Inferior parietal cortex (tissue), 1 donor: ENCODE measurements at regions not wholly inside any gene's neighbourhood (a gene's known extent, or its start where the extent isn't known, plus 50 kb on each side); places are given as distances from the start of the nearest gene placed in this dataset.
"Not testable (repeated sequence)": the region's sequence is repeated elsewhere in the genome, so short reads cannot be mapped to it uniquely, and the experiment has no call there.

Experiments used
- DNase-seq: peaks from one replicate; pipeline ENCODE4 v3.0.0-alpha.2; 2016; ENCODE audit errors: extremely low spot score

GRCh38 chrX:121169099-121170035, 122.0 kb downstream of the GLUD2 start:
- DNase-seq, result no peak

GRCh38 chrX:121172703-121173102, 125.3 kb downstream of the GLUD2 start:
- DNase-seq, result no peak

GRCh38 chrX:121179972-121180371, 132.6 kb downstream of the GLUD2 start:
- no peak for DNase-seq

- no peak for DNase-seq
Observed at GRCh38 chrX:121191779-121192178, 144.4 kb downstream of the GLUD2 start.

- no peak for DNase-seq
Observed at GRCh38 chrX:121195719-121196118, 148.3 kb downstream of the GLUD2 start.

- not testable (repeated sequence) for DNase-seq
Observed at GRCh38 chrX:121196872-121197444, 149.5 kb downstream of the GLUD2 start.

- DNase-seq, result no peak
Observed at GRCh38 chrX:121208563-121208962, 161.2 kb downstream of the GLUD2 start.

GRCh38 chrX:121216641-121217374, 169.4 kb downstream of the GLUD2 start:
- DNase-seq, result no peak

- DNase-seq, result no peak
Observed at GRCh38 chrX:121221322-121221977, 174.0 kb downstream of the GLUD2 start.

GRCh38 chrX:121227888-121228287, 180.5 kb downstream of the GLUD2 start:
- DNase-seq, result no peak

GRCh38 chrX:121231566-121232358, 184.4 kb downstream of the GLUD2 start:
- DNase-seq, result no peak

GRCh38 chrX:121236040-121236439, 188.6 kb downstream of the GLUD2 start:
- no peak for DNase-seq

GRCh38 chrX:121238093-121238492, 190.7 kb downstream of the GLUD2 start:
- DNase-seq, result no peak

GRCh38 chrX:121244511-121244910, 197.1 kb downstream of the GLUD2 start:
- no peak for DNase-seq

- DNase-seq, result no peak
Observed at GRCh38 chrX:121245763-121246162, 198.4 kb downstream of the GLUD2 start.

- no peak for DNase-seq
Observed at GRCh38 chrX:121254336-121254735, 206.9 kb downstream of the GLUD2 start.

GRCh38 chrX:121256647-121257046, 209.2 kb downstream of the GLUD2 start:
- DNase-seq, result no peak

- DNase-seq, result no peak
Observed at GRCh38 chrX:121258545-121258944, 211.1 kb downstream of the GLUD2 start.

GRCh38 chrX:121259170-121259569, 211.8 kb downstream of the GLUD2 start:
- no peak for DNase-seq

GRCh38 chrX:121260596-121261240, 213.3 kb downstream of the GLUD2 start:
- no peak for DNase-seq

- DNase-seq, result no peak
Observed at GRCh38 chrX:121283921-121284320, 236.5 kb downstream of the GLUD2 start.
